Left lung (tissue), 4 donors: ENCODE measurements at regions not wholly inside any gene's neighbourhood (a gene's known extent, or its start where the extent isn't known, plus 50 kb on each side); places are given as distances from the start of the nearest gene placed in this dataset.

Source experiments
- ATAC-seq: fragments of 200-7000 bp; cut with Tn5 transposase; one replicate; pipeline ENCODE4 v1.9.1; 2020; ENCODE audit warnings: moderate library complexity
- DNase-seq, 4 donors: peaks; one replicate each; pipeline ENCODE4 v3.0.0-alpha.2; 2013 to 2020
- H3K27ac ChIP-seq, 2 donors: fragments of 200-600 bp; sonication (generic) in 1 of 2; one replicate each; pipeline versions ENCODE4 v1.5.0 to v1.8.0; 2020 to 2021
- H3K27me3 ChIP-seq, 2 donors: fragments of 200-600 bp; sonication (generic) in 1 of 2; one replicate each; pipeline versions ENCODE4 v1.5.0 to v1.8.0; 2020 to 2021
- H3K36me3 ChIP-seq, 2 donors: fragments of 200-600 bp; sonication (generic) in 1 of 2; one replicate each; pipeline versions ENCODE4 v1.5.0 to v1.8.0; 2020 to 2021
- H3K4me1 ChIP-seq, 2 donors: fragments of 200-600 bp; one replicate each; pipeline ENCODE4 v1.8.0; 2021
- H3K4me3 ChIP-seq, 2 donors: fragments of 200-600 bp; sonication (generic) in 1 of 2; one replicate each; pipeline versions ENCODE4 v1.5.0 to v1.8.0; 2020 to 2021; ENCODE audit warnings: mild to moderate bottlenecking in 1 of 2
- H3K9me3 ChIP-seq, 2 donors: fragments of 200-600 bp; sonication (generic) in 1 of 2; one replicate each; pipeline versions ENCODE4 v1.5.0 to v1.8.0; 2020 to 2021
- intact Hi-C, 2 donors: fragments of 100-400 bp; cut with DNase I; formaldehyde crosslinking; loops; one replicate each; pipeline versions ENCODE4 v1.11.2 to v1.14.2; 2022
- TF ChIP-seq, protein P1 (sequence below), 2 donors: fragments of 200-600 bp; sonication (generic) in 1 of 2; IDR thresholded peaks; one replicate each; pipeline versions ENCODE4 v1.5.0 to v1.8.0; 2021; ENCODE audit warnings: antibody characterized with exemption in 2 of 2
- donor health status: DM: no; HTN: yes; CAD: no.
- donor health status: DM: no; HTN: no; CAD: no.

- H3K9me3 ChIP-seq: no peaks in the 10 kb centered on the region
- H3K27ac ChIP-seq: no peak overlapping the region
- intact Hi-C loops: no loop called here
- H3K36me3 ChIP-seq: no peaks in the 10 kb centered on the region
- no peak overlapping the region for H3K4me3 ChIP-seq
- no peaks in the 10 kb centered on the region for H3K27me3 ChIP-seq
- no peak for ATAC-seq
- no peaks in the 10 kb centered on the region for H3K4me1 ChIP-seq
- TF ChIP-seq, protein P1, sequence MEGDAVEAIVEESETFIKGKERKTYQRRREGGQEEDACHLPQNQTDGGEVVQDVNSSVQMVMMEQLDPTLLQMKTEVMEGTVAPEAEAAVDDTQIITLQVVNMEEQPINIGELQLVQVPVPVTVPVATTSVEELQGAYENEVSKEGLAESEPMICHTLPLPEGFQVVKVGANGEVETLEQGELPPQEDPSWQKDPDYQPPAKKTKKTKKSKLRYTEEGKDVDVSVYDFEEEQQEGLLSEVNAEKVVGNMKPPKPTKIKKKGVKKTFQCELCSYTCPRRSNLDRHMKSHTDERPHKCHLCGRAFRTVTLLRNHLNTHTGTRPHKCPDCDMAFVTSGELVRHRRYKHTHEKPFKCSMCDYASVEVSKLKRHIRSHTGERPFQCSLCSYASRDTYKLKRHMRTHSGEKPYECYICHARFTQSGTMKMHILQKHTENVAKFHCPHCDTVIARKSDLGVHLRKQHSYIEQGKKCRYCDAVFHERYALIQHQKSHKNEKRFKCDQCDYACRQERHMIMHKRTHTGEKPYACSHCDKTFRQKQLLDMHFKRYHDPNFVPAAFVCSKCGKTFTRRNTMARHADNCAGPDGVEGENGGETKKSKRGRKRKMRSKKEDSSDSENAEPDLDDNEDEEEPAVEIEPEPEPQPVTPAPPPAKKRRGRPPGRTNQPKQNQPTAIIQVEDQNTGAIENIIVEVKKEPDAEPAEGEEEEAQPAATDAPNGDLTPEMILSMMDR (IDR thresholded peaks at IDR 0.05): no peak
- no peak for DNase-seq
Measured at GRCh38 chr13:94914895-94915294, 202.6 kb upstream of the SOX21 start.

DNA sequence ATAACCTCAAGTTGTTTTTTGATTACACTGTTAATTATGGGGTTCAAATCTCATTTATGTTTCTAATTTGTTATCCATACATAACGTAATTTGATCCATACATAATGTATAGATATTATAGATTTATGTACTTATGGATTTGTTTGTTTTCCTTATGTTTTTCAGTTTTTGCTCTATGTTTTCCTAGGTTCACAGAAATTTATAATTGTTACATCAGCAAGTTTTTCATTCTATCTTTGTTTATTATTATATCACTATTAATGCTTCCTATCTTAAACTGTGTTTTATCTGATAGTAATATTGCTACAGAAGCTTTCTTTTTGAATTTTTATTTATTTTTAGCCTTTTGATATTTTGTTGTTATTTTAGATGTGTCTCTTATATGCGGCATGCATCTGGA, 194.3 kb upstream of the SOX21 start:
- no peak overlapping the region for H3K27ac ChIP-seq
- no peaks in the 10 kb centered on the region for H3K36me3 ChIP-seq
- DNase-seq: no peak
- no peaks in the 10 kb centered on the region for H3K4me1 ChIP-seq
- TF ChIP-seq, protein P1 (IDR thresholded peaks at IDR 0.05): no peak
- intact Hi-C loops: no loop called here
- no peak overlapping the region for H3K4me3 ChIP-seq
- no peaks in the 10 kb centered on the region for H3K27me3 ChIP-seq
- no peak for ATAC-seq
- no peaks in the 10 kb centered on the region for H3K9me3 ChIP-seq

DNA sequence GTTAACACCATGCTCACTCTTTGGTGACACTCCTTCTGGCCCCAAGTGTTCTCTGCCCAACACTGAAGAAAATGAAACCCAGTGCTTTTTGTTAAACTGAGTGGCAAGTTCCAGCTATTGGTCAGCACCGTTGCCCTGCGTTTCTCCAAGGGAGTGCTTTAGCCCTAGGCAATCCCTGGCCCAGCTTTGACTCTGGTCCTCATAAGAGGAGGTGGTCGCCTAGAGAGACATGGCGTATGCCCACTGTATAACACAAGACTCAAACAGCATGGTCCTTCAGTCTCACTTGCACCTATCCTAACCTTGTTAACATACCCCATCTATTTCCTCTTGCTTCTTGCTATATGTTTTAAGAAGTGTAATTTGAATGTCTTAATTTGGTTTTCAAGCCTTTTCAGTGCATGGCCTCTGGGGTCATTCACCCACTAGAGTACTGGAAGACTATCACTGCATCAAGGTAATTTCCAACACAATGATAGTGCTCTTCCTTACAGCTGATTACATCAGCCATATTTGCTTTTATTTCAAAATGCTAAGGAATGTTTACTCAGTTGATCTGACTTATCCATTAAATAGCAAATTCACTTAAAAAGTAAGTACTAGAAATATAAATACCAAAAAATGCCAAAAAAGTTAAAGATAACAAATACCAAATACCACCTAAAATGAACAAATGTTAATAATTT, 190.5 kb upstream of the SOX21 start:
- Histone ChIP-seq H3K4me3 (no peak overlapping the region), H3K27ac (no peak overlapping the region), H3K9me3 (no peaks in the 10 kb centered on the region), H3K36me3 (no peaks in the 10 kb centered on the region), H3K4me1 (no peaks in the 10 kb centered on the region), H3K27me3 (no peaks in the 10 kb centered on the region)
- TF ChIP-seq, protein P1 (IDR thresholded peaks at IDR 0.05): no peak
- no peak for ATAC-seq
- intact Hi-C loops: no loop called here
- no peak for DNase-seq

DNA sequence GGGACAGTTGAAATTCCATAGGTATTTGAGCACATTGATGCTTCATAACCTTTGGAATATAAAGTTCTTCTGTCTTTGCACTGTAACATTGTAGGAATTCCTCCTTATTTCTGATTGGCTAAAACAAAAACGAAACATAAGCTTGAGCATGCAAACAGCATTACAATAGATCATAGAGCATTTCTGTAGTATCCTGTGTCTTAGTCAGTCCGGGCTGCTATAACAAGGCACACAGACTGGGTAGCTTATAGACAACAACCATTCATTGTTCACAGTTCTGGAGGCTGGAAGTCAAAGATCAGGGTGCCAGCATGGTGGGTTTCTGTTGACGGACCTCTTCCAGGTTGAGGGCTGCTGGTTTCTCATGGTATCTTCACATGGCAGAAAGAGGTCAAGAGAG, 188.7 kb upstream of the SOX21 start:
- intact Hi-C loops: no loop called here
- no peaks in the 10 kb centered on the region for H3K36me3 ChIP-seq
- DNase-seq: no peak
- H3K4me1 ChIP-seq: no peaks in the 10 kb centered on the region
- H3K9me3 ChIP-seq: no peaks in the 10 kb centered on the region
- H3K27ac ChIP-seq: no peak overlapping the region
- H3K27me3 ChIP-seq: no peaks in the 10 kb centered on the region
- TF ChIP-seq, protein P1 (IDR thresholded peaks at IDR 0.05): no peak
- H3K4me3 ChIP-seq: no peak overlapping the region
- ATAC-seq: no peak

- DNase-seq (no peak), ATAC-seq (no peak)
- H3K4me1 ChIP-seq: no peaks in the 10 kb centered on the region
- no peak overlapping the region for H3K27ac ChIP-seq
- no peaks in the 10 kb centered on the region for H3K9me3 ChIP-seq
- H3K36me3 ChIP-seq: no peaks in the 10 kb centered on the region
- TF ChIP-seq, protein P1 (IDR thresholded peaks at IDR 0.05): no peak
- no peak overlapping the region for H3K4me3 ChIP-seq
- intact Hi-C loops: no loop called here
- H3K27me3 ChIP-seq: no peaks in the 10 kb centered on the region
Measured at GRCh38 chr13:94896719-94897317, 184.5 kb upstream of the SOX21 start.
